ENCODE measurements at regions not wholly inside any gene's neighbourhood (a gene's known extent, or its start where the extent isn't known, plus 50 kb on each side); places are given as distances from the start of the nearest gene placed in this dataset.
A peak's percentile ranks its signal among the peaks of the same experiment; 100 is the strongest.

GRCh38 chr5:62143268-62144229 is 162.5 kb upstream of the KIF2A start:
- DNase-seq (ENCODE audit: low read depth): no peak
- in situ Hi-C loops (cut with HindIII; ENCODE audit: low sequenced_read_pairs): no loop called here
- peak; percentile 55 for TF ChIP-seq CTCF (IDR thresholded peaks at IDR 0.05; ENCODE audit: low read depth, low read length, missing control alignments)
- no peak overlapping the region for H3K4me3 ChIP-seq (ENCODE audit: low read depth, low read length)

- in situ Hi-C loops (cut with HindIII; ENCODE audit: low sequenced_read_pairs): no loop called here
- TF ChIP-seq CTCF (IDR thresholded peaks at IDR 0.05; ENCODE audit: low read depth, low read length, missing control alignments): no peak
- H3K4me3 ChIP-seq (ENCODE audit: low read depth, low read length): no peak overlapping the region
- peak; percentile 70 for DNase-seq (ENCODE audit: low read depth)
Measured at GRCh38 chr5:62144401-62145022, 161.5 kb upstream of the KIF2A start.

GRCh38 chr5:62149879-62150278 is 156.1 kb upstream of the KIF2A start:
- no peak for TF ChIP-seq CTCF (IDR thresholded peaks at IDR 0.05; ENCODE audit: low read depth, low read length, missing control alignments)
- no peak overlapping the region for H3K4me3 ChIP-seq (ENCODE audit: low read depth, low read length)

GRCh38 chr5:62152394-62153087 is 153.5 kb upstream of the KIF2A start:
- DNase-seq (ENCODE audit: low read depth): no peak
- no peak for TF ChIP-seq CTCF (IDR thresholded peaks at IDR 0.05; ENCODE audit: low read depth, low read length, missing control alignments)
- in situ Hi-C loops (cut with HindIII; ENCODE audit: low sequenced_read_pairs): no loop called here
- H3K4me3 ChIP-seq (ENCODE audit: low read depth, low read length): no peak overlapping the region

More at GRCh38 chr5:62149879-62150278, 156.1 kb upstream of the KIF2A start:
- in situ Hi-C loops (cut with HindIII; ENCODE audit: low sequenced_read_pairs): no loop called here
- peak; percentile 23 for DNase-seq (ENCODE audit: low read depth)

GRCh38 chr5:62154758-62155157 is 151.2 kb upstream of the KIF2A start:
- no peak for TF ChIP-seq CTCF (IDR thresholded peaks at IDR 0.05; ENCODE audit: low read depth, low read length, missing control alignments)
- no peak for DNase-seq (ENCODE audit: low read depth)
- in situ Hi-C loops (cut with HindIII; ENCODE audit: low sequenced_read_pairs): no loop called here
- no peak overlapping the region for H3K4me3 ChIP-seq (ENCODE audit: low read depth, low read length)

- no peak for DNase-seq (ENCODE audit: low read depth)
- no peak overlapping the region for H3K4me3 ChIP-seq (ENCODE audit: low read depth, low read length)
- in situ Hi-C loops (cut with HindIII; ENCODE audit: low sequenced_read_pairs): no loop called here
- TF ChIP-seq CTCF (IDR thresholded peaks at IDR 0.05; ENCODE audit: low read depth, low read length, missing control alignments): no peak
Measured at GRCh38 chr5:62155988-62156387, 150.0 kb upstream of the KIF2A start.
